GM12864 (cell line): ENCODE measurements at regions not wholly inside any gene's neighbourhood (a gene's known extent, or its start where the extent isn't known, plus 50 kb on each side); places are given as distances from the start of the nearest gene placed in this dataset.

Experiments used
- DNase-seq: peaks from one replicate; pipeline ENCODE4 v3.0.0-alpha.2; 2011; ENCODE audit warnings: low read depth
- H3K4me3 ChIP-seq: 2 replicates; pipeline ENCODE4 v1.5.1; 2011; ENCODE audit warnings: mild to moderate bottlenecking, low read depth, low read length, control low read depth
- TF ChIP-seq, protein P1 (sequence below): IDR thresholded peaks from 2 replicates; pipeline ENCODE4 v1.5.1; 2011; ENCODE audit warnings: low read depth, mild to moderate bottlenecking, moderate library complexity, low read length, control low read depth, inconsistent platforms; ENCODE audit errors: missing control alignments

GRCh38 chr21:16873176-16873575, 639.7 kb upstream of the CXADR start:
- no peak for DNase-seq
- no peak overlapping the region for H3K4me3 ChIP-seq
- TF ChIP-seq, protein P1, sequence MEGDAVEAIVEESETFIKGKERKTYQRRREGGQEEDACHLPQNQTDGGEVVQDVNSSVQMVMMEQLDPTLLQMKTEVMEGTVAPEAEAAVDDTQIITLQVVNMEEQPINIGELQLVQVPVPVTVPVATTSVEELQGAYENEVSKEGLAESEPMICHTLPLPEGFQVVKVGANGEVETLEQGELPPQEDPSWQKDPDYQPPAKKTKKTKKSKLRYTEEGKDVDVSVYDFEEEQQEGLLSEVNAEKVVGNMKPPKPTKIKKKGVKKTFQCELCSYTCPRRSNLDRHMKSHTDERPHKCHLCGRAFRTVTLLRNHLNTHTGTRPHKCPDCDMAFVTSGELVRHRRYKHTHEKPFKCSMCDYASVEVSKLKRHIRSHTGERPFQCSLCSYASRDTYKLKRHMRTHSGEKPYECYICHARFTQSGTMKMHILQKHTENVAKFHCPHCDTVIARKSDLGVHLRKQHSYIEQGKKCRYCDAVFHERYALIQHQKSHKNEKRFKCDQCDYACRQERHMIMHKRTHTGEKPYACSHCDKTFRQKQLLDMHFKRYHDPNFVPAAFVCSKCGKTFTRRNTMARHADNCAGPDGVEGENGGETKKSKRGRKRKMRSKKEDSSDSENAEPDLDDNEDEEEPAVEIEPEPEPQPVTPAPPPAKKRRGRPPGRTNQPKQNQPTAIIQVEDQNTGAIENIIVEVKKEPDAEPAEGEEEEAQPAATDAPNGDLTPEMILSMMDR: no peak

- TF ChIP-seq, protein P1: no peak
- H3K4me3 ChIP-seq: no peak overlapping the region
- no peak for DNase-seq
Measured at GRCh38 chr21:16873596-16873995, 639.2 kb upstream of the CXADR start.

GRCh38 chr21:16879479-16879878, 633.4 kb upstream of the CXADR start:
- DNase-seq: no peak
- H3K4me3 ChIP-seq: no peak overlapping the region
- TF ChIP-seq, protein P1: no peak

- DNase-seq: no peak
- TF ChIP-seq, protein P1: no peak
- no peak overlapping the region for H3K4me3 ChIP-seq
Measured at GRCh38 chr21:16891821-16892220, 621.0 kb upstream of the CXADR start.

- DNase-seq: no peak
- TF ChIP-seq, protein P1: no peak
Measured at GRCh38 chr21:16900685-16901084, 612.2 kb upstream of the CXADR start.

DNA sequence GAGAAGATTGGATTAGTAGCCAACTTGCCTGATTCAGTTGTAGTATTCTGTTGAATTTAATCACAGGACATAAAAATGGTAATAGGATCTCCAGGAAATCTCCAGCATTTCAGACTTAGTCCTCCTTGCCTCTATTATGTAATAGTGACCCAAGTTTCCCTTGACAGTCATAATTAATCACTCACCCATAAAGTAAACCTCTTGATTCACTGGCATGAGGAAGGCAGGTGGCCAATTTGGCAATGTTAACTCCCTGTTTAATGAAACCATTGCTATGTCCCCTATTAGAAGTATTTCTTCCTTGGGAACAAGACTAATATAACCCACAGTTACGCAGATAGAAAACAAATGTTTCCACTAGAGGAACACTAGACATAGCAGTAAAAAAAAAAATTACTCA, 604.8 kb upstream of the CXADR start:
- DNase-seq: no peak
- TF ChIP-seq, protein P1: no peak

More at GRCh38 chr21:16900685-16901084, 612.2 kb upstream of the CXADR start:
- H3K4me3 ChIP-seq: no peak overlapping the region

GRCh38 chr21:16910435-16911165, 602.2 kb upstream of the CXADR start:
- H3K4me3 ChIP-seq: no peak overlapping the region
- no peak for DNase-seq
- TF ChIP-seq, protein P1: no peak

More for the DNA sequence above, 604.8 kb upstream of the CXADR start:
- H3K4me3 ChIP-seq: no peak overlapping the region
